Gastroesophageal sphincter (tissue), 3 donors: ENCODE measurements at regions not wholly inside any gene's neighbourhood (a gene's known extent, or its start where the extent isn't known, plus 50 kb on each side); places are given as distances from the start of the nearest gene placed in this dataset.

Source experiments
- CTCF ChIP-seq, 4 experiments: fragments of 200-600 bp in 2 of 4; fragments of 450-650 bp in 2 of 4; sonication (generic) in 1 of 4; IDR thresholded peaks; one replicate each; pipeline ENCODE4 v1.5.1; 2017 to 2019; ENCODE audit warnings: antibody characterized with exemption in 4 of 4, mild to moderate bottlenecking in 2 of 4, moderate library complexity in 2 of 4
- POLR2A ChIP-seq, 2 donors: fragments of 450-650 bp; IDR thresholded peaks; one replicate each; pipeline ENCODE4 v1.6.1; 2017; ENCODE audit warnings: antibody characterized with exemption in 2 of 2, mild to moderate bottlenecking in 2 of 2, moderate library complexity in 1 of 2

- TF ChIP-seq CTCF (IDR thresholded peaks at IDR 0.05) (no peak), POLR2A (IDR thresholded peaks at IDR 0.05) (no peak)
These were observed 60.6 kb upstream of the AKR1C1 start for GRCh38 chr10:4902571-4903011.
